Loucy (cell line): ENCODE measurements at regions not wholly inside any gene's neighbourhood (a gene's known extent, or its start where the extent isn't known, plus 50 kb on each side); places are given as distances from the start of the nearest gene placed in this dataset.

Experiments used
- H2AFZ ChIP-seq: fragments of 200-600 bp; sonication (generic); 2 replicates; pipeline ENCODE4 v1.6.0; 2016; ENCODE audit warnings: antibody characterized with exemption, mild to moderate bottlenecking, low read length, moderate library complexity
- H3F3A ChIP-seq: fragments of 200-600 bp; 2 replicates; pipeline ENCODE4 v1.6.0; 2016; ENCODE audit warnings: antibody characterized with exemption, low read depth, mild to moderate bottlenecking
- H3K27me3 ChIP-seq: fragments of 200-600 bp; sonication (generic); 2 replicates; pipeline ENCODE4 v1.6.1; 2014; ENCODE audit warnings: low read length, mild to moderate bottlenecking; ENCODE audit not compliant: insufficient read depth, poor library complexity, severe bottlenecking
- H3K36me3 ChIP-seq: fragments of 200-600 bp; sonication (generic); 2 replicates; pipeline ENCODE4 v1.6.1; 2016; ENCODE audit warnings: low read length; ENCODE audit not compliant: insufficient read depth
- H3K4me1 ChIP-seq: fragments of 200-600 bp; sonication (generic); 2 replicates; pipeline ENCODE4 v1.5.1; 2014; ENCODE audit warnings: low read length, mild to moderate bottlenecking; ENCODE audit not compliant: insufficient read depth, poor library complexity, severe bottlenecking
- H3K4me2 ChIP-seq: fragments of 200-600 bp; sonication (generic); 2 replicates; pipeline ENCODE4 v1.6.0; 2014; ENCODE audit warnings: antibody characterized with exemption, low read length, low read depth, mild to moderate bottlenecking; ENCODE audit not compliant: poor library complexity, severe bottlenecking
- H3K4me3 ChIP-seq: fragments of 200-600 bp; sonication (generic); 2 replicates; pipeline ENCODE4 v1.5.1; 2014; ENCODE audit warnings: low read length, mild to moderate bottlenecking, mixed read lengths; ENCODE audit not compliant: poor library complexity, severe bottlenecking
- H3K79me2 ChIP-seq: fragments of 200-600 bp; sonication (generic); 2 replicates; pipeline ENCODE4 v1.6.1; 2014; ENCODE audit warnings: low read length; ENCODE audit not compliant: insufficient read depth
- H3K9ac ChIP-seq: fragments of 200-600 bp; sonication (generic); 2 replicates; pipeline ENCODE4 v1.6.0; 2014; ENCODE audit warnings: mild to moderate bottlenecking, low read depth, low read length, moderate library complexity; ENCODE audit not compliant: poor library complexity, severe bottlenecking
- H3K9me2 ChIP-seq: fragments of 200-600 bp; sonication (generic); replicated peaks from 2 replicates; pipeline ENCODE4 v1.6.1; 2016; ENCODE audit warnings: low read depth, low read length, mixed read lengths
- H3K9me3 ChIP-seq: fragments of 200-600 bp; sonication (generic); 2 replicates; pipeline ENCODE4 v1.6.1; 2014; ENCODE audit warnings: mild to moderate bottlenecking, antibody characterized with exemption, low read length, low read depth; ENCODE audit not compliant: insufficient read depth
- H4K20me1 ChIP-seq: fragments of 200-600 bp; sonication (generic); 2 replicates; pipeline ENCODE4 v1.6.0; 2014; ENCODE audit warnings: antibody characterized with exemption, low read length, mild to moderate bottlenecking; ENCODE audit not compliant: insufficient read depth, poor library complexity, severe bottlenecking
- EZH2phosphoT487 ChIP-seq: fragments of 200-600 bp; IDR thresholded peaks from 2 replicates; pipeline ENCODE4 v1.6.1; 2018; ENCODE audit warnings: antibody characterized with exemption, mild to moderate bottlenecking, moderate library complexity, borderline replicate concordance
- TF ChIP-seq, protein P1 (sequence below): fragments of 200-600 bp; sonication (generic); conservative IDR thresholded peaks from 2 replicates; pipeline ENCODE4 v1.5.1; 2014; ENCODE audit warnings: mild to moderate bottlenecking, antibody characterized with exemption, low read length

DNA sequence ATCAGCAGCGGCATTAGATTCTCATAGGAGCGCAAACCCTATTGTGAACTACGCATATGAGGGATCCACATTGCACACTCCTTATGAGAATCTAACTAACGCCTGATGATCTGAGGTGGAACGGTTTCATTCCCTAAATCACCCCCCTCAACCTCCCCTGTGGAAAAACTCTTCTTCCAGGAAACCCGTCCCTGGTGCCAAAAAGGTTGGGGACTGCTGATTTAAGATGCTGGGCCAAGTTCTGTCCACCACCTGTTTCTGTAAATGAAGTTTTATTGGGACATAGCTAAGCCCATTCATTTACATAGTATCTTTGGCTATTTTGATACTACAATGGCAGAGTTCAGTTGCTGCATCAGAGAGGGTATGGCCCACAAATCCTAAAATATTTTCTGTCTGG, 268.2 kb upstream of the PRDM1 start:
- H3K9me3 ChIP-seq, result no peaks in the 10 kb centered on the region
- H3K4me3 ChIP-seq, result no peak overlapping the region
- H3F3A ChIP-seq, result no peaks in the 10 kb centered on the region
- H3K9me2 ChIP-seq, result no peaks in the 10 kb centered on the region
- no peaks in the 10 kb centered on the region for H4K20me1 ChIP-seq
- H3K27me3 ChIP-seq, result no peaks in the 10 kb centered on the region
- H3K4me1 ChIP-seq, result peaks cover 5% of the 10 kb centered on the region
- no peak overlapping the region for H3K9ac ChIP-seq
- H2AFZ ChIP-seq, result no peak overlapping the region
- no peak overlapping the region for H3K4me2 ChIP-seq
- H3K79me2 ChIP-seq, result no peaks in the 10 kb centered on the region
- TF ChIP-seq, protein P1, sequence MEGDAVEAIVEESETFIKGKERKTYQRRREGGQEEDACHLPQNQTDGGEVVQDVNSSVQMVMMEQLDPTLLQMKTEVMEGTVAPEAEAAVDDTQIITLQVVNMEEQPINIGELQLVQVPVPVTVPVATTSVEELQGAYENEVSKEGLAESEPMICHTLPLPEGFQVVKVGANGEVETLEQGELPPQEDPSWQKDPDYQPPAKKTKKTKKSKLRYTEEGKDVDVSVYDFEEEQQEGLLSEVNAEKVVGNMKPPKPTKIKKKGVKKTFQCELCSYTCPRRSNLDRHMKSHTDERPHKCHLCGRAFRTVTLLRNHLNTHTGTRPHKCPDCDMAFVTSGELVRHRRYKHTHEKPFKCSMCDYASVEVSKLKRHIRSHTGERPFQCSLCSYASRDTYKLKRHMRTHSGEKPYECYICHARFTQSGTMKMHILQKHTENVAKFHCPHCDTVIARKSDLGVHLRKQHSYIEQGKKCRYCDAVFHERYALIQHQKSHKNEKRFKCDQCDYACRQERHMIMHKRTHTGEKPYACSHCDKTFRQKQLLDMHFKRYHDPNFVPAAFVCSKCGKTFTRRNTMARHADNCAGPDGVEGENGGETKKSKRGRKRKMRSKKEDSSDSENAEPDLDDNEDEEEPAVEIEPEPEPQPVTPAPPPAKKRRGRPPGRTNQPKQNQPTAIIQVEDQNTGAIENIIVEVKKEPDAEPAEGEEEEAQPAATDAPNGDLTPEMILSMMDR, result no peak
- TF ChIP-seq EZH2phosphoT487, result no peak
- no peaks in the 10 kb centered on the region for H3K36me3 ChIP-seq

DNA sequence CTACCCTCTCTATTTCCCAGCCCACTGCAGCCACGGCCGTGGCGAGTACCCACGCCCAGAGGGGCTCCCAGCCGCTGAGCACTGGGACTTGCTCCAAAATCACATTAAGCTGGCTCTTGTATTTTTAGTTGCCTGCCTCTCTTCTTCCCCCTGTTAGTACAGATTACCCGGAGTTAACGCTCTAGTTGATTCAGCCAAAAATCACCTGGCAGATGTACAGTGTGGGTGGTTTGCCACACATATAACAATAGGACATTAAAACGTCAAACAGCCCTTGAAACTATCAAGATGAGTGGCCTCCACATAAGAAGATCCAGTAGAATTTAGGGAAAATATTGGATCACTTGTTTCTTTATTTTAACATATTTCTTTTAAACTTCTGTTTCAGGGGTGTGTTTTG, 268.8 kb upstream of the PRDM1 start:
- H3F3A ChIP-seq, result no peaks in the 10 kb centered on the region
- peaks cover 5% of the 10 kb centered on the region for H3K4me1 ChIP-seq
- H3K9ac ChIP-seq, result no peak overlapping the region
- H3K9me3 ChIP-seq, result no peaks in the 10 kb centered on the region
- H3K36me3 ChIP-seq, result no peaks in the 10 kb centered on the region
- H4K20me1 ChIP-seq, result no peaks in the 10 kb centered on the region
- no peak for TF ChIP-seq EZH2phosphoT487
- TF ChIP-seq, protein P1, result no peak
- no peak overlapping the region for H3K4me3 ChIP-seq
- H3K79me2 ChIP-seq, result no peaks in the 10 kb centered on the region
- no peaks in the 10 kb centered on the region for H3K27me3 ChIP-seq
- H2AFZ ChIP-seq, result no peak overlapping the region
- H3K9me2 ChIP-seq, result no peaks in the 10 kb centered on the region
- H3K4me2 ChIP-seq, result no peak overlapping the region

DNA sequence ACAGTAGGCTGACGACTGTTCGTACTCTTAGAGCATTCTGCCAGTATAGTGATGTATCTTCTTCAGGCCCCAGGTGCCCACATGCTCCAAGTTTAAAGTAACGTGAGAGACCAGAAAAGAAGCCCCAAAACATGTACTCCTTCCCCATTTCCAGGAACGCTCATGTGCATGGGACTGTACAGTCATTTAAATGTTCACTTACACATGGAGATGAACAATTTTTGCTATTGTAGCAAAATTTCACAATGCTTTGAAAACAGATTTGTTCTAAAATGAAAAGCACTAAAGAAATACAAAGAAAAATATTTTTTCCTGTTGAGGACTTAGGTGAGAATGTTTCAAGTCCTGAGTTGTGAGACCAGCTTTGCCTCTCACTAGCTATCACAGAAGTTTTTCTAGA, 269.3 kb upstream of the PRDM1 start:
- H3F3A ChIP-seq, result no peaks in the 10 kb centered on the region
- H3K4me2 ChIP-seq, result no peak overlapping the region
- H3K9me3 ChIP-seq, result no peaks in the 10 kb centered on the region
- no peak overlapping the region for H2AFZ ChIP-seq
- no peaks in the 10 kb centered on the region for H3K36me3 ChIP-seq
- no peaks in the 10 kb centered on the region for H3K27me3 ChIP-seq
- H3K9me2 ChIP-seq, result no peaks in the 10 kb centered on the region
- TF ChIP-seq, protein P1, result no peak
- no peak for TF ChIP-seq EZH2phosphoT487
- no peaks in the 10 kb centered on the region for H3K79me2 ChIP-seq
- H3K9ac ChIP-seq, result no peak overlapping the region
- H3K4me3 ChIP-seq, result no peak overlapping the region
- no peaks in the 10 kb centered on the region for H4K20me1 ChIP-seq
- peaks cover 5% of the 10 kb centered on the region for H3K4me1 ChIP-seq
